PC-9 (cell line): ENCODE measurements at regions not wholly inside any gene's neighbourhood (a gene's known extent, or its start where the extent isn't known, plus 50 kb on each side); places are given as distances from the start of the nearest gene placed in this dataset.

Source experiments
- CTCF ChIP-seq: fragments of 200-600 bp; sonication (generic); conservative IDR thresholded peaks from 2 replicates; pipeline ENCODE4 v1.6.1; 2017; ENCODE audit warnings: mixed run types, antibody characterized with exemption, mild to moderate bottlenecking, moderate library complexity
- EZH2 ChIP-seq: fragments of 200-600 bp; sonication (generic); IDR thresholded peaks from 2 replicates; pipeline ENCODE4 v1.8.0; 2017; ENCODE audit warnings: antibody characterized with exemption, low read depth

- no peak for TF ChIP-seq CTCF
- TF ChIP-seq EZH2 = no peak
Observed at GRCh38 chr2:83993873-83994632, 465.0 kb downstream of the SUCLG1 start.
